ENCODE measurements at regions not wholly inside any gene's neighbourhood (a gene's known extent, or its start where the extent isn't known, plus 50 kb on each side); places are given as distances from the start of the nearest gene placed in this dataset.

DNA sequence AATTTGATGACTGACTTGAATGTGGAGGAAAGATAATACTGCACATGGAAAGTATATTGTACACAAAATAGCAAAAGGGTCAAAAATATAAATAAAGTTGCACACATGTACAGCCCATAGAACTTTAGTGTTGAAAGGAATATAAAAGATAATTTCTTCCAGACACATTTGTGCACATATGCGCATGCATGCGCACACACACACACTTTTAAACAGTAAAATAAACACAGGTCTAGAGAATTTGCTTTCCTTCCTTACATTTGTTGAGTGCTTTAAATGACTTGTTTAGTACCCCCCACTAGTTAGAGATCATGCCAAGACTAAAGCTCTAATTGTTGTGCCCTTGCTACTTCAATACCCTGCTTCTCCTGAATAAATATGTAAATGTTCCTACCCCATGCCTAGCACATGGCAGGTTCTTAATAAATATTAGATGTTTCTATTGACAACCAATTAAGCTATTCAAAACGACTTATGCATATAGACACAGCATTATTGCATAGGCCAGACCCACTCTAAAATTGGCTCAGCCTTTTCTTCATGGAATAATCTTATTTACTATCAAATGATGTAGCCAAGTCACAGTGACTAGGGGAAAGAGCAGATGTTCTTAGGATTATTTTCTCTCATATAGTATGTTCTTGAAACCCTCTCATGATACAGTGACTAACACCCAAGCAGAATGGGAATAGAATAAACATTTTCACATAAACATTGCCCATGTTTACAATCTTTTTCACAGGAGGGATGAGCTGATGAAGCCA, 165.5 kb upstream of the ACVR2A start:
- Histone ChIP-seq H3K9me3 (ENCODE audit: control insufficient read depth, low read depth, low read length) (no peaks in the 10 kb centered on the region), H3K4ac (ENCODE audit: low read depth, low read length) (no peak overlapping the region), H3K4me1 (ENCODE audit: insufficient read depth, low read length) (no peaks in the 10 kb centered on the region), H2AK5ac (ENCODE audit: insufficient read length, low read length) (no peak overlapping the region), H3K23me2 (ENCODE audit: insufficient read length, low read depth, low read length, poor library complexity, severe bottlenecking) (no peaks in the 10 kb centered on the region), H2BK20ac (ENCODE audit: low read depth, low read length, poor library complexity, severe bottlenecking) (no peak overlapping the region), H3K79me1 (ENCODE audit: insufficient read depth, low read depth, low read length, poor library complexity, severe bottlenecking) (no peaks in the 10 kb centered on the region), H3K14ac (ENCODE audit: insufficient read depth, low read length) (no peak overlapping the region), H3K4me2 (ENCODE audit: insufficient read depth, insufficient read length, low read length) (no peak overlapping the region), H3K79me2 (ENCODE audit: insufficient read depth, low read length) (no peaks in the 10 kb centered on the region), H2BK12ac (ENCODE audit: insufficient read length, low read depth, low read length) (no peak overlapping the region), H3K56ac (ENCODE audit: insufficient read length, low read depth, low read length) (no peak overlapping the region), H2BK5ac (ENCODE audit: insufficient read length, low read length) (no peak overlapping the region), H4K8ac (replicated peaks; ENCODE audit: insufficient read length, low read depth, low read length) (no peak overlapping the region), H3K23ac (ENCODE audit: insufficient read length, low read depth, low read length) (no peak overlapping the region), H4K91ac (ENCODE audit: insufficient read length, low read depth, low read length) (no peak overlapping the region), H3T11ph (ENCODE audit: low read length) (no peak overlapping the region), H4K5ac (ENCODE audit: insufficient read length, low read depth, low read length) (no peak overlapping the region), H3K27me3 (ENCODE audit: insufficient read depth, low read length) (no peaks in the 10 kb centered on the region), H3K9ac (ENCODE audit: extremely low read depth, insufficient read length, low read length) (no peak overlapping the region), H2BK120ac (ENCODE audit: low read depth, low read length, poor library complexity, severe bottlenecking) (no peak overlapping the region), H4K20me1 (ENCODE audit: control insufficient read depth, insufficient read depth, insufficient read length) (no peaks in the 10 kb centered on the region), H2BK15ac (ENCODE audit: low read depth, low read length) (no peak overlapping the region), H3K18ac (ENCODE audit: insufficient read length, low read depth, low read length) (no peak overlapping the region), H3K27ac (ENCODE audit: insufficient read length, low read depth, low read length) (no peak overlapping the region), H2AFZ (ENCODE audit: low read length) (no peak overlapping the region)
- DNase-seq, result no peak
- Mint-ChIP-seq H3K9me3 (no peaks in the 10 kb centered on the region; a peak in 1 of 5 replicates), H3K4me3 (no peak overlapping the region), H3K27ac (no peak overlapping the region), H3K27me3 (ENCODE audit: low read depth) (no peaks in the 10 kb centered on the region), H3K4me1 (peaks cover 20 to 28% of the 10 kb centered on the region in 2 experiments), H3K36me3 (ENCODE audit: insufficient read depth in 1 of 3, low read depth in 3 of 3) (no peaks in the 10 kb centered on the region)
- no CpG with 5 or more reads among the region's 3 CpGs for WGBS (ENCODE audit: extremely low coverage, insufficient read length, low lambda C conversion rate)
- TF ChIP-seq, protein P1, sequence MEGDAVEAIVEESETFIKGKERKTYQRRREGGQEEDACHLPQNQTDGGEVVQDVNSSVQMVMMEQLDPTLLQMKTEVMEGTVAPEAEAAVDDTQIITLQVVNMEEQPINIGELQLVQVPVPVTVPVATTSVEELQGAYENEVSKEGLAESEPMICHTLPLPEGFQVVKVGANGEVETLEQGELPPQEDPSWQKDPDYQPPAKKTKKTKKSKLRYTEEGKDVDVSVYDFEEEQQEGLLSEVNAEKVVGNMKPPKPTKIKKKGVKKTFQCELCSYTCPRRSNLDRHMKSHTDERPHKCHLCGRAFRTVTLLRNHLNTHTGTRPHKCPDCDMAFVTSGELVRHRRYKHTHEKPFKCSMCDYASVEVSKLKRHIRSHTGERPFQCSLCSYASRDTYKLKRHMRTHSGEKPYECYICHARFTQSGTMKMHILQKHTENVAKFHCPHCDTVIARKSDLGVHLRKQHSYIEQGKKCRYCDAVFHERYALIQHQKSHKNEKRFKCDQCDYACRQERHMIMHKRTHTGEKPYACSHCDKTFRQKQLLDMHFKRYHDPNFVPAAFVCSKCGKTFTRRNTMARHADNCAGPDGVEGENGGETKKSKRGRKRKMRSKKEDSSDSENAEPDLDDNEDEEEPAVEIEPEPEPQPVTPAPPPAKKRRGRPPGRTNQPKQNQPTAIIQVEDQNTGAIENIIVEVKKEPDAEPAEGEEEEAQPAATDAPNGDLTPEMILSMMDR (conservative IDR thresholded peaks at IDR 0.05), result no peak
